ENCODE measurements at regions not wholly inside any gene's neighbourhood (a gene's known extent, or its start where the extent isn't known, plus 50 kb on each side); places are given as distances from the start of the nearest gene placed in this dataset.

DNA sequence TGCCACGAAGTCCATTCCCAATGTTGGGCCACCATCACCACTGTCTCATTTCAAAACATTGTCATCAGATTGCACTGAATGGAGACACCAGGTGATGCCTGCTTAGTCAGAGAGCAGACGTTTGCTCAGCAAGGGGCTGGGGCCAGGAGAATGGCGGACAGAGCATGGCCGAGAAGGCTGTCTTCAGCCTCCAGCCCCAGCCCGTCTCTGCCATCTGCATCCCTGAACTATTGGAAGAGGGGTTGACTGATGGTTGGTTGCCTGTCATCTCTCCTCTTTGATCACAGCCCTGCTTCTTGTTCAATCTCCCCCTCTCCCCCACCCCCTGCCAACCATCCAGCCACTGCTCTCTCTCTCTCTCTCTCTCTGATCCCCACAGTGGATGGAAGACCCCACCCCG, 140.9 kb downstream of the SHOX start (continued):
- TF ChIP-seq HOXB6 (CRISPR knock-in tag; IDR thresholded peaks at IDR 0.05; ENCODE audit: borderline replicate concordance): no peak
- TF ChIP-seq MAFF (IDR thresholded peaks at IDR 0.05; ENCODE audit: low read length): no peak
- TF ChIP-seq, protein P1, sequence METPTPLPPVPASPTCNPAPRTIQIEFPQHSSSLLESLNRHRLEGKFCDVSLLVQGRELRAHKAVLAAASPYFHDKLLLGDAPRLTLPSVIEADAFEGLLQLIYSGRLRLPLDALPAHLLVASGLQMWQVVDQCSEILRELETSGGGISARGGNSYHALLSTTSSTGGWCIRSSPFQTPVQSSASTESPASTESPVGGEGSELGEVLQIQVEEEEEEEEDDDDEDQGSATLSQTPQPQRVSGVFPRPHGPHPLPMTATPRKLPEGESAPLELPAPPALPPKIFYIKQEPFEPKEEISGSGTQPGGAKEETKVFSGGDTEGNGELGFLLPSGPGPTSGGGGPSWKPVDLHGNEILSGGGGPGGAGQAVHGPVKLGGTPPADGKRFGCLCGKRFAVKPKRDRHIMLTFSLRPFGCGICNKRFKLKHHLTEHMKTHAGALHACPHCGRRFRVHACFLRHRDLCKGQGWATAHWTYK (CRISPR knock-in tag; IDR thresholded peaks at IDR 0.05): no peak
- TF ChIP-seq ETS2 (tag; IDR thresholded peaks at IDR 0.05; ENCODE audit: borderline replicate concordance, poor library complexity, severe bottlenecking): no peak

DNA sequence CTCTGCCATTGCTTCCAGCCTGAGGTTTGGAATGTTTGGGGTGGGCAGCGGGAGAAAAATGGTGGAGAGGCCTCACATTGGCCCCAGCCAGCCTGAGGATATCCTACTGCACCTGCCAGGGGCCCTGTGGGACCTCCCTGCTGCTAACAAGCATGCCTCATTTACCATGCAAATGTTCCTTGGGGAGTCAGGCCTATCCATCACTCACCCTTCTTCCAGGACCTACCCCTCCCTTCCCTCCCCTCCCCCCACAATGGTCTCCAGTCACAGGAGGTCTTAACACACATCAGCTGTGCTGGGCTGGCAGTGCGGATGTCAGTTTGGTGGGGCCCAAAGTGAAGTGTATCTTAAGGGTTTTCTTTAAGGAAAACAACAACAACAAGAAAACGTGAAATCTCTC, 139.2 kb downstream of the SHOX start:
- Histone ChIP-seq H3K27me3 (ENCODE audit: control insufficient read depth in 2 of 2, insufficient read depth in 2 of 2, low read length in 2 of 2) (no peaks in the 10 kb centered on the region), H3K9me3 (replicated peaks; ENCODE audit: control insufficient read depth, insufficient read depth, low read depth, low read length) (no peaks in the 10 kb centered on the region), H3K4me2 (ENCODE audit: insufficient read depth, low read length) (no peak overlapping the region), H3K36me3 (ENCODE audit: control insufficient read depth, insufficient read depth, low read length) (no peaks in the 10 kb centered on the region), H3K27ac (ENCODE audit: extremely low read depth, low read depth, low read length) (no peak overlapping the region), H2AFZ (ENCODE audit: low read depth, low read length) (no peak overlapping the region), H3K4me3 (no peak overlapping the region), H3K9me1 (ENCODE audit: control insufficient read depth, insufficient read depth, low read length) (no peaks in the 10 kb centered on the region), H3K79me2 (ENCODE audit: control insufficient read depth, insufficient read depth, low read length) (no peaks in the 10 kb centered on the region), H3K9ac (ENCODE audit: insufficient read depth in 1 of 2, low read depth in 2 of 2, low read length in 2 of 2) (no peak overlapping the region), H3K4me1 (replicated peaks in 1 of 2; ENCODE audit: control insufficient read depth in 2 of 2, insufficient read depth in 2 of 2, low read length in 2 of 2) (no peaks in the 10 kb centered on the region), H4K20me1 (replicated peaks; ENCODE audit: control insufficient read depth, insufficient read depth, low read length) (no peaks in the 10 kb centered on the region)
- CTCF ChIA-PET (ENCODE audit: low intra/inter-chr PET ratio): no interaction called here
- ATAC-seq: no peak
- no peak for DNase-seq (ENCODE audit: extremely low read depth in 1 of 4, low spot score in 3 of 4)
- in situ Hi-C loops (cut with MboI): no loop called here
- 0% methylated on average over 1 of the region's 3 CpGs for WGBS (ENCODE audit: insufficient coverage, low coverage, missing lambda C conversion rate)
- POLR2A ChIA-PET: no interaction called here
- intact Hi-C loops (cut with micrococcal nuclease): no loop called here
- FAIRE-seq: no peak
- no TSS peak for BruUV-seq (replicated peaks)
- TF ChIP-seq, protein P2, sequence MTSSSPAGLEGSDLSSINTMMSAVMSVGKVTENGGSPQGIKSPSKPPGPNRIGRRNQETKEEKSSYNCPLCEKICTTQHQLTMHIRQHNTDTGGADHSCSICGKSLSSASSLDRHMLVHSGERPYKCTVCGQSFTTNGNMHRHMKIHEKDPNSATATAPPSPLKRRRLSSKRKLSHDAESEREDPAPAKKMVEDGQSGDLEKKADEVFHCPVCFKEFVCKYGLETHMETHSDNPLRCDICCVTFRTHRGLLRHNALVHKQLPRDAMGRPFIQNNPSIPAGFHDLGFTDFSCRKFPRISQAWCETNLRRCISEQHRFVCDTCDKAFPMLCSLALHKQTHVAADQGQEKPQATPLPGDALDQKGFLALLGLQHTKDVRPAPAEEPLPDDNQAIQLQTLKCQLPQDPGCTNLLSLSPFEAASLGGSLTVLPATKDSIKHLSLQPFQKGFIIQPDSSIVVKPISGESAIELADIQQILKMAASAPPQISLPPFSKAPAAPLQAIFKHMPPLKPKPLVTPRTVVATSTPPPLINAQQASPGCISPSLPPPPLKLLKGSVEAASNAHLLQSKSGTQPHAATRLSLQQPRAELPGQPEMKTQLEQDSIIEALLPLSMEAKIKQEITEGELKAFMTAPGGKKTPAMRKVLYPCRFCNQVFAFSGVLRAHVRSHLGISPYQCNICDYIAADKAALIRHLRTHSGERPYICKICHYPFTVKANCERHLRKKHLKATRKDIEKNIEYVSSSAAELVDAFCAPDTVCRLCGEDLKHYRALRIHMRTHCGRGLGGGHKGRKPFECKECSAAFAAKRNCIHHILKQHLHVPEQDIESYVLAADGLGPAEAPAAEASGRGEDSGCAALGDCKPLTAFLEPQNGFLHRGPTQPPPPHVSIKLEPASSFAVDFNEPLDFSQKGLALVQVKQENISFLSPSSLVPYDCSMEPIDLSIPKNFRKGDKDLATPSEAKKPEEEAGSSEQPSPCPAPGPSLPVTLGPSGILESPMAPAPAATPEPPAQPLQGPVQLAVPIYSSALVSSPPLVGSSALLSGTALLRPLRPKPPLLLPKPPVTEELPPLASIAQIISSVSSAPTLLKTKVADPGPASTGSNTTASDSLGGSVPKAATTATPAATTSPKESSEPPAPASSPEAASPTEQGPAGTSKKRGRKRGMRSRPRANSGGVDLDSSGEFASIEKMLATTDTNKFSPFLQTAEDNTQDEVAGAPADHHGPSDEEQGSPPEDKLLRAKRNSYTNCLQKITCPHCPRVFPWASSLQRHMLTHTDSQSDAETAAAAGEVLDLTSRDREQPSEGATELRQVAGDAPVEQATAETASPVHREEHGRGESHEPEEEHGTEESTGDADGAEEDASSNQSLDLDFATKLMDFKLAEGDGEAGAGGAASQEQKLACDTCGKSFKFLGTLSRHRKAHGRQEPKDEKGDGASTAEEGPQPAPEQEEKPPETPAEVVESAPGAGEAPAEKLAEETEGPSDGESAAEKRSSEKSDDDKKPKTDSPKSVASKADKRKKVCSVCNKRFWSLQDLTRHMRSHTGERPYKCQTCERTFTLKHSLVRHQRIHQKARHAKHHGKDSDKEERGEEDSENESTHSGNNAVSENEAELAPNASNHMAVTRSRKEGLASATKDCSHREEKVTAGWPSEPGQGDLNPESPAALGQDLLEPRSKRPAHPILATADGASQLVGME (CRISPR knock-in tag; IDR thresholded peaks at IDR 0.05): no peak
- no peak for TF ChIP-seq ZNF41 (CRISPR knock-in tag; conservative IDR thresholded peaks at IDR 0.05)
- TF ChIP-seq SOX6 (IDR thresholded peaks at IDR 0.05): no peak
- no peak for TF ChIP-seq TAF9B (IDR thresholded peaks at IDR 0.05; ENCODE audit: partially characterized antibody)
- TF ChIP-seq ZNF174 (CRISPR knock-in tag; IDR thresholded peaks at IDR 0.05): no peak
- TF ChIP-seq, protein P3, sequence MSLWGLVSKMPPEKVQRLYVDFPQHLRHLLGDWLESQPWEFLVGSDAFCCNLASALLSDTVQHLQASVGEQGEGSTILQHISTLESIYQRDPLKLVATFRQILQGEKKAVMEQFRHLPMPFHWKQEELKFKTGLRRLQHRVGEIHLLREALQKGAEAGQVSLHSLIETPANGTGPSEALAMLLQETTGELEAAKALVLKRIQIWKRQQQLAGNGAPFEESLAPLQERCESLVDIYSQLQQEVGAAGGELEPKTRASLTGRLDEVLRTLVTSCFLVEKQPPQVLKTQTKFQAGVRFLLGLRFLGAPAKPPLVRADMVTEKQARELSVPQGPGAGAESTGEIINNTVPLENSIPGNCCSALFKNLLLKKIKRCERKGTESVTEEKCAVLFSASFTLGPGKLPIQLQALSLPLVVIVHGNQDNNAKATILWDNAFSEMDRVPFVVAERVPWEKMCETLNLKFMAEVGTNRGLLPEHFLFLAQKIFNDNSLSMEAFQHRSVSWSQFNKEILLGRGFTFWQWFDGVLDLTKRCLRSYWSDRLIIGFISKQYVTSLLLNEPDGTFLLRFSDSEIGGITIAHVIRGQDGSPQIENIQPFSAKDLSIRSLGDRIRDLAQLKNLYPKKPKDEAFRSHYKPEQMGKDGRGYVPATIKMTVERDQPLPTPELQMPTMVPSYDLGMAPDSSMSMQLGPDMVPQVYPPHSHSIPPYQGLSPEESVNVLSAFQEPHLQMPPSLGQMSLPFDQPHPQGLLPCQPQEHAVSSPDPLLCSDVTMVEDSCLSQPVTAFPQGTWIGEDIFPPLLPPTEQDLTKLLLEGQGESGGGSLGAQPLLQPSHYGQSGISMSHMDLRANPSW (CRISPR knock-in tag; IDR thresholded peaks at IDR 0.05): no peak
- TF ChIP-seq KDM1A (IDR thresholded peaks at IDR 0.05): no peak
- no peak for TF ChIP-seq CBX3 (IDR thresholded peaks at IDR 0.05; ENCODE audit: borderline replicate concordance in 1 of 2, low read length in 2 of 2)
